HepG2 (cell line): ENCODE measurements at regions not wholly inside any gene's neighbourhood (a gene's known extent, or its start where the extent isn't known, plus 50 kb on each side); places are given as distances from the start of the nearest gene placed in this dataset.
A peak's percentile ranks its signal among the peaks of the same experiment; 100 is the strongest.
"Not testable (repeated sequence)": the region's sequence is repeated elsewhere in the genome, so short reads cannot be mapped to it uniquely, and the experiment has no call there.

Source experiments
- ATAC-seq: fragments of 200-7000 bp; cut with Tn5 transposase; 3 replicates; pipeline ENCODE4 v1.9.1; 2020; ENCODE audit warnings: mild to moderate bottlenecking, moderate library complexity
- BruUV-seq: library from RNA; stranded (reverse); fragments of 400-500 nt; replicated peaks from 2 replicates; lab custom pipeline; 2021; lab: Mats Ljungman, UMichigan
- CTCF ChIA-PET: fragments of 300-600 bp; formaldehyde crosslinking; extraction: SDS; loops from one replicate; lab custom pipeline; 2021; ENCODE audit warnings: low total read pairs, inconsistent platforms, low intra/inter-chr PET ratio; lab: Yijun Ruan, JAX
- POLR2A ChIA-PET: fragments of 350-600 bp; sonication (Branson Sonifier 250); formaldehyde crosslinking; loops from one replicate; lab custom pipeline; 2020; ENCODE audit warnings: antibody characterized with exemption, inconsistent platforms; lab: Yijun Ruan, JAX
- DNase-seq: peaks from one replicate; pipeline ENCODE4 v3.0.0-alpha.2; 2015; ENCODE audit warnings: low spot score
- FAIRE-seq: peaks from 3 replicates; lab custom pipeline; 2011; peaks lifted over from hg19 to GRCh38; lab: Jason Lieb, UNC
- H2AFZ ChIP-seq: one replicate; pipeline ENCODE4 v1.6.1; 2011; ENCODE audit warnings: low read length, inconsistent platforms
- H3K27ac ChIP-seq: fragments of 300-600 bp; 3 replicates; pipeline ENCODE4 v1.8.0; 2011; ENCODE audit warnings: mixed run types, mild to moderate bottlenecking, mixed read lengths, low read length, inconsistent platforms; ENCODE audit not compliant: insufficient read depth; ENCODE audit errors: extremely low read length
- H3K27me3 ChIP-seq, 2 experiments: fragments of 200-600 bp in 1 of 2; 2 replicates in 1 of 2; 3 replicates in 1 of 2; pipeline versions ENCODE4 v1.6.0 to v1.8.0; 2011; ENCODE audit warnings: low read length in 2 of 2, mild to moderate bottlenecking in 2 of 2, moderate library complexity in 2 of 2, inconsistent platforms in 1 of 2; ENCODE audit not compliant: insufficient read depth in 2 of 2, control insufficient read depth in 1 of 2
- H3K36me3 ChIP-seq, 2 experiments: fragments of 200-600 bp in 1 of 2; replicated peaks in 1 of 2; 2 replicates in 1 of 2; 3 replicates in 1 of 2; pipeline versions ENCODE4 v1.5.1 to v1.8.0; 2011; ENCODE audit warnings: low read length in 2 of 2, inconsistent platforms in 1 of 2; ENCODE audit not compliant: insufficient read depth in 2 of 2, control insufficient read depth in 1 of 2
- H3K4me1 ChIP-seq: 2 replicates; pipeline ENCODE4 v1.5.1; 2012; ENCODE audit warnings: low read length, inconsistent platforms; ENCODE audit not compliant: insufficient read depth
- H3K4me2 ChIP-seq: 2 replicates; pipeline ENCODE4 v1.6.0; 2011; ENCODE audit warnings: low read depth, low read length, inconsistent platforms
- H3K4me3 ChIP-seq, 3 experiments: fragments of 200-600 bp in 1 of 3; sonication (generic), shearing (Covaris generic) in 1 of 3; replicated peaks in 1 of 3; 2 replicates each; pipeline ENCODE4 v1.5.1; 2011 to 2016; ENCODE audit warnings: low read length in 3 of 3, inconsistent platforms in 2 of 3, low read depth in 2 of 3, mild to moderate bottlenecking in 2 of 3, control low read depth in 1 of 3, mixed read lengths in 1 of 3; ENCODE audit not compliant: insufficient read depth in 1 of 3
- H3K79me2 ChIP-seq: one replicate; pipeline ENCODE4 v1.6.1; 2011; ENCODE audit warnings: low read length, inconsistent platforms; ENCODE audit not compliant: insufficient read depth
- H3K9ac ChIP-seq: 2 replicates; pipeline ENCODE4 v1.6.0; 2011; ENCODE audit warnings: mild to moderate bottlenecking, low read depth, low read length, inconsistent platforms; ENCODE audit not compliant: insufficient read depth
- H3K9me3 ChIP-seq: 2 replicates; pipeline ENCODE4 v1.5.1; 2012; ENCODE audit warnings: mild to moderate bottlenecking, low read length
- H4K20me1 ChIP-seq: 2 replicates; pipeline ENCODE4 v1.6.0; 2011; ENCODE audit warnings: inconsistent platforms, mild to moderate bottlenecking, low read length, moderate library complexity; ENCODE audit not compliant: insufficient read depth
- MTF1 ChIP-seq: sonication (generic); formaldehyde crosslinking; IDR thresholded peaks from 2 replicates; pipeline ENCODE4 v1.5.0; 2020; ENCODE audit warnings: missing genetic modification reagents
- ZNF281 ChIP-seq: sonication (generic); formaldehyde crosslinking; IDR thresholded peaks from 2 replicates; pipeline ENCODE4 v1.4.0; 2020; ENCODE audit warnings: missing genetic modification reagents, borderline replicate concordance
- WGBS: methylation state at CpG from one replicate; pipeline ENCODE4 v1.1.6; 2017; ENCODE audit warnings: low lambda C conversion rate; 5-methylcytosine and 5-hydroxymethylcytosine counted together
- in situ Hi-C: cut with HindIII; loops from 2 replicates; pipeline ENCODE4 v1.10.0; 2017; ENCODE audit warnings: low pct_unique_long_range_greater_than_20kb; ENCODE audit not compliant: extremely low pct_ligation_motif_present
- intact Hi-C: fragments of 100-400 bp; cut with micrococcal nuclease; formaldehyde crosslinking; loops from one replicate; pipeline ENCODE4 v1.10.0; 2022; ENCODE audit not compliant: unreplicated experiment

DNA sequence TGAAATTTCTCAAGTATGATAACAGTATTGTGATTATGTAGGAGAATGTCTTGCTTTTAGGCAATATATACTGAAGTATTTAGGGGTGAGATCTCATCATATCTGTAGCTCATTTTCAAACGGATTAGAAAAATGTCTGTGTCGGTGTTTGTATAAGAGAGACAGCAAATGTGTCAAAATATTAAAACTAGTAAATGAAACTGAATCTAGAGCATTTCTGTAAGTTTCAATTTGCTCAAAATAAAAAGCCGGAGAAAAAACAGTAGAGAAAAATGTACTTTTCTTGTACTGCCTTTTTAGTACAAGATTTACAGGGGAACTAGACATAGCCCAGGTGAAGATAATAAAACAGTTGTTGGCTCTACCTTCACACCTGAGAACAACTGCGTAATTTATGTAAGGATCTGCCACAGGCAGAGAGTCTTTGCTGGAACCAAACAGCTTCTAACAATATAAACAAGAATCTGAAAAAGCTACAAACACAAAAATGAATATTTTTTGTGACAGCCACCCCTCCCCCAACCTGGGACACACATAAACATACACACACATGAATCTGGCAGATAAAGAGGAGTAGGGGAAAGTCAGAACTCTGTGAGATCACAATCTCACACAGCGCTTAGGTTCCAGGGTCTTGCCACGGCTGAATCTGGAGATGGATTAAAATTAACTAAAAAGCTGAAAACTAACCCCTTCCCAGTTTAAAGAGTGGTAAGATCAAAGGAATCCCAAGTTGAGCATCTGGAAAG is 153.3 kb downstream of the AVL9 start:
- POLR2A ChIA-PET: interaction anchor here (0.6 kb wide), 1 partner anchor 153 kb away, joined by 3 read pairs; no protein-coding TSS in a partner anchor
- no peaks in the 10 kb centered on the region for H3K79me2 ChIP-seq
- no peak overlapping the region for H3K27ac ChIP-seq
- intact Hi-C loops (no loop called here), in situ Hi-C loops (no loop called here)
- no peak overlapping the region for H3K9ac ChIP-seq
- H3K36me3 ChIP-seq: no peaks in the 10 kb centered on the region
- FAIRE-seq (no peak), DNase-seq (no peak), ATAC-seq (no peak)
- H3K27me3 ChIP-seq: no peaks in the 10 kb centered on the region
- 0 out of 2 replicates have a peak, but pooled peaks have one; percentile 14 for TF ChIP-seq ZNF281
- no peak for TF ChIP-seq MTF1 (CRISPR knock-in tag)
- no peaks in the 10 kb centered on the region for H3K4me1 ChIP-seq
- no TSS peak for BruUV-seq
- no peaks in the 10 kb centered on the region for H4K20me1 ChIP-seq
- no peak overlapping the region for H2AFZ ChIP-seq
- CTCF ChIA-PET: no interaction called here
- 94% methylated on average over 6 of the region's 6 CpGs for WGBS
- H3K4me3 ChIP-seq: no peak overlapping the region
- H3K9me3 ChIP-seq: no peaks in the 10 kb centered on the region
- no peak overlapping the region for H3K4me2 ChIP-seq

DNA sequence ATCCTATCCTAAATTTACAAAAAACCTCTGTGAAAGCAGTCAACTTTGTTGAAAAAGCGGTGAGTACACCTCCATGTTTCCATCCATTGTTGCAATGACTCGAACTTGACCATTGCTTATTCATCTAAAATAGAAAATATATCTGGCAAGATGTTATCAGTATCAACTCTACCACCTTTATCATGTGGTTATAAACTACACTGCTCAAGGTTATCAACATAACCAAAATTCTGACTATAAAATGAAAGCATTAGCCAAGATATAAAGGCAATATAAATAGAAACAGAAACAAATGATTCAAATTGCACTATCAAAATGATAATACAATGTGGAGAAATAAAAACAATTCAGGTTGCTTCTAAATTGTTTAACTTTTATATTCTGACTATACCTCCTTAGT is 150.0 kb downstream of the AVL9 start:
- H3K4me2 ChIP-seq, H3K27ac ChIP-seq, BruUV-seq, H2AFZ ChIP-seq, intact Hi-C loops, H3K4me3 ChIP-seq, ATAC-seq, H3K4me1 ChIP-seq, in situ Hi-C loops, H3K9ac ChIP-seq, H3K9me3 ChIP-seq, POLR2A ChIA-PET, CTCF ChIA-PET, H3K79me2 ChIP-seq, H4K20me1 ChIP-seq, FAIRE-seq, H3K36me3 ChIP-seq, H3K27me3 ChIP-seq, DNase-seq: not testable (repeated sequence)
- 98% methylated on average over 2 of the region's 2 CpGs for whole genome bisulfite sequencing
